Esophagus muscularis mucosa (tissue), 4 donors: ENCODE measurements at regions not wholly inside any gene's neighbourhood (a gene's known extent, or its start where the extent isn't known, plus 50 kb on each side); places are given as distances from the start of the nearest gene placed in this dataset.

Experiments
- DNase-seq: peaks from one replicate; pipeline ENCODE4 v3.0.0-alpha.2; 2017; ENCODE audit errors: extremely low spot score
- H3K27ac ChIP-seq, 4 donors: fragments of 200-600 bp; sonication (generic); replicated peaks in 1 of 4; 1 replicate in 3 of 4; 2 replicates in 1 of 4; pipeline ENCODE4 v1.5.1; 2016 to 2019; ENCODE audit warnings: mild to moderate bottlenecking in 1 of 4
- H3K27me3 ChIP-seq, 4 donors: fragments of 200-600 bp; sonication (generic); one replicate each; pipeline versions ENCODE4 v1.5.1 to v1.6.0; 2016 to 2019
- H3K36me3 ChIP-seq, 4 donors: fragments of 200-600 bp; sonication (generic); one replicate each; pipeline ENCODE4 v1.5.1; 2016 to 2019
- H3K4me1 ChIP-seq, 4 donors: fragments of 200-600 bp; sonication (generic); one replicate each; pipeline ENCODE4 v1.5.1; 2016 to 2019
- H3K4me3 ChIP-seq, 4 donors: fragments of 200-600 bp; sonication (generic); 1 replicate in 2 of 4; 2 replicates in 2 of 4; pipeline ENCODE4 v1.5.1; 2016 to 2019; ENCODE audit warnings: mild to moderate bottlenecking in 4 of 4, moderate library complexity in 1 of 4
- H3K9me3 ChIP-seq, 4 donors: fragments of 200-600 bp; sonication (generic); 1 replicate in 3 of 4; 2 replicates in 1 of 4; pipeline ENCODE4 v1.5.1; 2016 to 2019
- EP300 ChIP-seq: sonication (generic); formaldehyde crosslinking; IDR thresholded peaks from one replicate; pipeline ENCODE4 v1.6.1; 2017; ENCODE audit warnings: antibody characterized with exemption
- POLR2A ChIP-seq: fragments of 450-650 bp; IDR thresholded peaks from one replicate; pipeline ENCODE4 v1.6.1; 2017; ENCODE audit warnings: antibody characterized with exemption, moderate library complexity, mild to moderate bottlenecking, low read depth
- POLR2AphosphoS5 ChIP-seq, 2 donors: sonication (generic); formaldehyde crosslinking; IDR thresholded peaks; one replicate each; pipeline ENCODE4 v1.6.1; 2017; ENCODE audit warnings: antibody characterized with exemption in 2 of 2
- WGBS: methylation state at CpG from one replicate; pipeline ENCODE4 v1.1.5; 2018; 5-methylcytosine and 5-hydroxymethylcytosine counted together
- intact Hi-C: fragments of 100-400 bp; cut with DNase I; formaldehyde crosslinking; loops from one replicate; pipeline ENCODE4 v1.15.1; 2023
- TF ChIP-seq, protein P1 (sequence below), 3 experiments: fragments of 200-600 bp in 2 of 3; fragments of 450-650 bp in 1 of 3; sonication (generic) in 2 of 3; IDR thresholded peaks; one replicate each; pipeline ENCODE4 v1.5.1; 2017 to 2019; ENCODE audit warnings: antibody characterized with exemption in 3 of 3, mild to moderate bottlenecking in 2 of 3, moderate library complexity in 1 of 3

DNA sequence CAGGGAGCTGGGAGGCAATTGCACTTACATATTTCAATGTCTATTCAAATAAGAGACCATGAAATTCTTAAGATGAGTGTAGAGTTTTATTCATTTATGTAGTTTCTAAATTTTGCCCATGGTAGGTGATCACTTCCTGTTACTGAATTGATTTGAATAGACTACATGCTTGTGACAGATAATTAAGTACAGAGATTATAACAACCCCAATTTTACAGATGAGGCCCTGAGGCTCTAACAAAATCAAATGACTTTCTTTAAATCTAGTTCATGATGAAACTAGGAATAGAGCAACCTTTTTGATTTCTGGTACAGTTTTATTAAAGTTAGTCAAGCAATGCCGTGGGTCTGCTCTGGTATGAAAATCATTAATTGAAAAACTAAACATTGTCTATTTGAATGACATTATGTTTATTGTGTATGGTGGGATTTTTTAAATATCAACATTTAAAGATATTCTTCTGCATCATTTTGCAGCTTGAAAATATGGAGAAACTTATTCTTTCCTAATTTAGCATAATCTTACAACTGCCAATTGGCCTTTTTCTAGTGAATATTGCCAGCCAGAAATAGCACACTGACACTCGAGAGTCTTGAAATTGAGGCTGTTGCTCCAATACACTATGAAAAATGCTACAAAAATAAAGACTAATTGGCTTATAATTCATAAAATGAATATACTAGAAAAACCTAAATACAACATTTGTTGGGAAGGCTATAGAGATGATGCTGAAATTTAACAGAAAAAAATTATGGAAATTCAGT is 308.9 kb downstream of the SLC6A15 start:
- WGBS, result 85% methylated on average over 2 of the region's 2 CpGs
- no peak overlapping the region for H3K4me3 ChIP-seq
- no peaks in the 10 kb centered on the region for H3K4me1 ChIP-seq
- H3K9me3 ChIP-seq, result no peaks in the 10 kb centered on the region
- H3K27ac ChIP-seq, result no peak overlapping the region
- no peaks in the 10 kb centered on the region for H3K27me3 ChIP-seq
- no peak for TF ChIP-seq POLR2AphosphoS5 (IDR thresholded peaks at IDR 0.05)
- no peak for TF ChIP-seq POLR2A
- TF ChIP-seq, protein P1, sequence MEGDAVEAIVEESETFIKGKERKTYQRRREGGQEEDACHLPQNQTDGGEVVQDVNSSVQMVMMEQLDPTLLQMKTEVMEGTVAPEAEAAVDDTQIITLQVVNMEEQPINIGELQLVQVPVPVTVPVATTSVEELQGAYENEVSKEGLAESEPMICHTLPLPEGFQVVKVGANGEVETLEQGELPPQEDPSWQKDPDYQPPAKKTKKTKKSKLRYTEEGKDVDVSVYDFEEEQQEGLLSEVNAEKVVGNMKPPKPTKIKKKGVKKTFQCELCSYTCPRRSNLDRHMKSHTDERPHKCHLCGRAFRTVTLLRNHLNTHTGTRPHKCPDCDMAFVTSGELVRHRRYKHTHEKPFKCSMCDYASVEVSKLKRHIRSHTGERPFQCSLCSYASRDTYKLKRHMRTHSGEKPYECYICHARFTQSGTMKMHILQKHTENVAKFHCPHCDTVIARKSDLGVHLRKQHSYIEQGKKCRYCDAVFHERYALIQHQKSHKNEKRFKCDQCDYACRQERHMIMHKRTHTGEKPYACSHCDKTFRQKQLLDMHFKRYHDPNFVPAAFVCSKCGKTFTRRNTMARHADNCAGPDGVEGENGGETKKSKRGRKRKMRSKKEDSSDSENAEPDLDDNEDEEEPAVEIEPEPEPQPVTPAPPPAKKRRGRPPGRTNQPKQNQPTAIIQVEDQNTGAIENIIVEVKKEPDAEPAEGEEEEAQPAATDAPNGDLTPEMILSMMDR (IDR thresholded peaks at IDR 0.05), result no peak
- TF ChIP-seq EP300, result no peak
- no peaks in the 10 kb centered on the region for H3K36me3 ChIP-seq
- intact Hi-C loops, result no loop called here
- no peak for DNase-seq

DNA sequence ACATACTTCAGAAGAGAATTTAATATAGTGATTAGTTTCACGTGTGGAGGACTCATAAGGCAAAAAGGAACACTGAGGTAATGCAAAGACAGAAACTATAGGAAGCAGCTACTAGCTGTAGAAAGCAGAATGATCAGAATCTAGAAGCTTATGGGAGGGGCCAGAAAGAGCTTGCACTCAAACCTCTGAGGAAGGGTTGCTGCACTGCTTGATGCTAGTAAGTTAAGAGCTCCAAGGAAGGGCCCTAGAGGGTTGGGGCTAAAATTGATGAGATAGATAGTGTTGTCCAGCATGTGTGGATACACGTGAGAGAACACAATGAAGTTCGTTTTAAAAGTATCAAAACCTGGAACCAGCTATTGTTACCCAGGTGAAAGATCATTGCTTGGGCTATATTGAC is 311.1 kb downstream of the SLC6A15 start:
- Histone ChIP-seq H3K27me3 (no peaks in the 10 kb centered on the region), H3K4me1 (no peaks in the 10 kb centered on the region), H3K27ac (no peak overlapping the region), H3K4me3 (no peak overlapping the region), H3K36me3 (no peaks in the 10 kb centered on the region), H3K9me3 (no peaks in the 10 kb centered on the region)
- WGBS, result 81% methylated on average over 3 of the region's 3 CpGs
- TF ChIP-seq POLR2AphosphoS5 (IDR thresholded peaks at IDR 0.05), result no peak
- no peak for TF ChIP-seq POLR2A
- TF ChIP-seq, protein P1 (IDR thresholded peaks at IDR 0.05), result no peak
- no peak for TF ChIP-seq EP300
- no peak for DNase-seq
- intact Hi-C loops, result no loop called here

DNA sequence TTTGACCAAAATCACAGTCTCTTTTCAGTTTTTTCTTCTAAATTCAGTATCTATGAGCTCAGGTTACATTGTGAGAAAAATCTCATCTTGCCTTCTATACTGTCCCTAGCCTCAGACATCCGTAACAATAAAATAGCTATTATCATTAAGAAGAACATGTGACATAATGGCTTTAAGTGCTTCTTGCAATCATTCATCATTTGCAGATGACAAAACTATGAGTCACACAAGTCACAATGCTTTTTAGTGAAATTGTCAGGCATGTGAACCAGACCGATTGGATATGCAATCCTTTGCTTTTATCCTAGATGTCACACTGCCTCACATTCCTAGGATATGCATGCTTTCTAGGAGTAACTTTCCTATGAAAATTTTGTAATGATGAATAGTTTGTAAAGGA is 313.1 kb downstream of the SLC6A15 start:
- DNase-seq, result no peak
- Histone ChIP-seq H3K9me3 (no peaks in the 10 kb centered on the region), H3K4me1 (no peaks in the 10 kb centered on the region), H3K27ac (no peak overlapping the region), H3K36me3 (no peaks in the 10 kb centered on the region), H3K27me3 (no peaks in the 10 kb centered on the region), H3K4me3 (no peak overlapping the region)
- TF ChIP-seq, protein P1 (IDR thresholded peaks at IDR 0.05), result no peak
- TF ChIP-seq EP300 (no peak), POLR2AphosphoS5 (IDR thresholded peaks at IDR 0.05) (no peak), POLR2A (no peak)
- 54% methylated on average over 2 of the region's 2 CpGs for WGBS
- intact Hi-C loops, result no loop called here

DNA sequence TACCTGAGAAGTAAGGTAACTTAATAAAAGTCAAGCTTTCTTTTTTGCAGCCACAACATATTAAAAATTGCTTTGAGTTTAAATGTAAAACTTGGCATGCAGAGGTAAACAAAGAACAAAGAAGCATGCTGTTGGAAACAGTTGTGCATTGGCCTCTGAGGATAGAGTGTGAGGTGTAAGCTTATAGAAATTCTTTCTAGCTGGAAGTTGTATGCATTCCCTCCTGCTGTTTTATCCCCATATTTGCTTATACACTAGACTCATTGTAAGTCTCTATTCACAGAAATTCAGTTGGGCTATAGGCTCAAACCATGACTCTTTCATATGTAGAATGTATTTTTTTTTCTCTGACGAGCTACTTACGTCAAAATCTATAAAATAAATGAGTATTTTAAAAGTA is 316.3 kb downstream of the SLC6A15 start:
- no peaks in the 10 kb centered on the region for H3K27me3 ChIP-seq
- no peak for DNase-seq
- H3K4me3 ChIP-seq, result no peak overlapping the region
- no peaks in the 10 kb centered on the region for H3K4me1 ChIP-seq
- no peaks in the 10 kb centered on the region for H3K36me3 ChIP-seq
- 89% methylated on average over 2 of the region's 2 CpGs for WGBS
- intact Hi-C loops, result no loop called here
- H3K9me3 ChIP-seq, result no peaks in the 10 kb centered on the region
- no peak for TF ChIP-seq EP300
- no peak for TF ChIP-seq POLR2A
- TF ChIP-seq POLR2AphosphoS5 (IDR thresholded peaks at IDR 0.05), result no peak
- TF ChIP-seq, protein P1 (IDR thresholded peaks at IDR 0.05), result no peak
- H3K27ac ChIP-seq, result no peak overlapping the region

DNA sequence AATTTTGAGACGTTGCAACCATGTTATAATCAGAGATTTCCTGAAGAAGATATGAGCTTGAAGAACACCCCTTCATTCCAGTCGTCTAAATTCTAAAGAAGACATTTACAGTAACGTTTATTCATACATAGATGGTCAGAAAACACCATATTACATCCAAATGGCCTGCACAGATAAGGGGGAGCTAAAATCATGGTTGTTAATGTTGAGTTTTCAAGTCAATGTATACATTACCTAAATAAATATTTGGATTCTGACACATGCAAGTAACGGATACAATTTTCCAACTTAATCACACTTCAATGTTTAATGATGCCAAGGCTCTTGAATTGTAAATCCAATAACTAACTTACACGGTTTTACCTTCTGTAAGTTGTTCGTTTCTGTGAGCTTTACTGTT is 318.4 kb downstream of the SLC6A15 start:
- H3K27me3 ChIP-seq, result no peaks in the 10 kb centered on the region
- no peaks in the 10 kb centered on the region for H3K4me1 ChIP-seq
- no peaks in the 10 kb centered on the region for H3K9me3 ChIP-seq
- no peaks in the 10 kb centered on the region for H3K36me3 ChIP-seq
- no peak overlapping the region for H3K4me3 ChIP-seq
- H3K27ac ChIP-seq, result no peak overlapping the region
- intact Hi-C loops, result no loop called here
- TF ChIP-seq POLR2AphosphoS5 (IDR thresholded peaks at IDR 0.05) (no peak), POLR2A (no peak), EP300 (no peak)
- TF ChIP-seq, protein P1 (IDR thresholded peaks at IDR 0.05), result no peak
- no peak for DNase-seq
- WGBS, result 70% methylated on average over 6 of the region's 6 CpGs
